Keratinocyte (primary cell): ENCODE measurements at regions not wholly inside any gene's neighbourhood (a gene's known extent, or its start where the extent isn't known, plus 50 kb on each side); places are given as distances from the start of the nearest gene placed in this dataset.

Experiments
- EZH2 ChIP-seq: IDR thresholded peaks from one replicate; pipeline ENCODE4 v1.6.1; 2012; ENCODE audit warnings: inconsistent platforms, mild to moderate bottlenecking, low read length, moderate library complexity
- TF ChIP-seq, protein P1 (sequence below), 3 experiments: IDR thresholded peaks in 1 of 3; conservative IDR thresholded peaks in 1 of 3; optimal IDR thresholded peaks in 1 of 3; 2 replicates in 2 of 3; 3 replicates in 1 of 3; pipeline versions ENCODE3 to v1.5.1; 2011; ENCODE audit warnings: low read length in 3 of 3, mild to moderate bottlenecking in 3 of 3, moderate library complexity in 2 of 3, control low read depth in 1 of 3, inconsistent platforms in 1 of 3; ENCODE audit not compliant: insufficient read depth in 2 of 3; ENCODE audit errors: extremely low read depth in 1 of 3

DNA sequence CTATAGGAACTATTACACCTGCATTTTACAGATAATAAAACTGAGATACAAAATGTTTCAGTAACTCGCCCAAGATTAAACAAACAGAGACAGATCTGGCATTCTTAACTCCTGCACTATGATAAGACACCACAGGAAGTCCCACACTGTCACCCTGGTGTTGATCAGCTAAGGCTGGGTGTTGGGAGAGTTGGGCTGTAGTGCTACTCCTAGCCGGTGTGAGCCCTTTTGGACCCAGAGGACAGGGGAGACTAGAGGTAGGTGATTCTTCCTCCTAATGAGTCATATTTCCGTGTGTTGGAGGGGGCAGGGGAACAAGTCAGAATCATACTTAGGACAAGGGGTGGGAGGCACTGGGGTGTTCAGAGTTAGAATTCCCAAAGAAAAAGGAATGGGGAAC, 353.2 kb upstream of the TENM4 start:
- TF ChIP-seq, protein P1, sequence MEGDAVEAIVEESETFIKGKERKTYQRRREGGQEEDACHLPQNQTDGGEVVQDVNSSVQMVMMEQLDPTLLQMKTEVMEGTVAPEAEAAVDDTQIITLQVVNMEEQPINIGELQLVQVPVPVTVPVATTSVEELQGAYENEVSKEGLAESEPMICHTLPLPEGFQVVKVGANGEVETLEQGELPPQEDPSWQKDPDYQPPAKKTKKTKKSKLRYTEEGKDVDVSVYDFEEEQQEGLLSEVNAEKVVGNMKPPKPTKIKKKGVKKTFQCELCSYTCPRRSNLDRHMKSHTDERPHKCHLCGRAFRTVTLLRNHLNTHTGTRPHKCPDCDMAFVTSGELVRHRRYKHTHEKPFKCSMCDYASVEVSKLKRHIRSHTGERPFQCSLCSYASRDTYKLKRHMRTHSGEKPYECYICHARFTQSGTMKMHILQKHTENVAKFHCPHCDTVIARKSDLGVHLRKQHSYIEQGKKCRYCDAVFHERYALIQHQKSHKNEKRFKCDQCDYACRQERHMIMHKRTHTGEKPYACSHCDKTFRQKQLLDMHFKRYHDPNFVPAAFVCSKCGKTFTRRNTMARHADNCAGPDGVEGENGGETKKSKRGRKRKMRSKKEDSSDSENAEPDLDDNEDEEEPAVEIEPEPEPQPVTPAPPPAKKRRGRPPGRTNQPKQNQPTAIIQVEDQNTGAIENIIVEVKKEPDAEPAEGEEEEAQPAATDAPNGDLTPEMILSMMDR (optimal IDR thresholded peaks at IDR 0.05 in 1 of 3, IDR thresholded peaks at IDR 0.05 in 1 of 3, conservative IDR thresholded peaks at IDR 0.05 in 1 of 3; ENCODE audit: extremely low read depth in 1 of 3, insufficient read depth in 2 of 3, low read length in 3 of 3), result no peak
- TF ChIP-seq EZH2, result no peak
